ENCODE measurements at regions not wholly inside any gene's neighbourhood (a gene's known extent, or its start where the extent isn't known, plus 50 kb on each side); places are given as distances from the start of the nearest gene placed in this dataset.

GRCh38 chr21:28229814-28230213 is 762.9 kb downstream of the LTN1 start:
- H3K27me3 Mint-ChIP-seq (ENCODE audit: low read depth, poor library complexity), result peaks cover 4% of the 10 kb centered on the region
- TF ChIP-seq CTCF (IDR thresholded peaks at IDR 0.05), result no peak
- DNase-seq, result no peak
- no peak overlapping the region for H3K4me3 Mint-ChIP-seq
- H3K4me1 Mint-ChIP-seq, result no peaks in the 10 kb centered on the region
- H3K9me3 Mint-ChIP-seq, result no peaks in the 10 kb centered on the region
- no peak overlapping the region for H3K27ac Mint-ChIP-seq
- H3K36me3 Mint-ChIP-seq (ENCODE audit: low read depth), result no peaks in the 10 kb centered on the region

GRCh38 chr21:28228636-28228995 is 764.1 kb downstream of the LTN1 start:
- no peaks in the 10 kb centered on the region for H3K4me1 Mint-ChIP-seq
- H3K27me3 Mint-ChIP-seq (ENCODE audit: low read depth, poor library complexity), result peaks cover 4% of the 10 kb centered on the region
- H3K4me3 Mint-ChIP-seq, result no peak overlapping the region
- H3K9me3 Mint-ChIP-seq, result no peaks in the 10 kb centered on the region
- H3K27ac Mint-ChIP-seq, result no peak overlapping the region
- H3K36me3 Mint-ChIP-seq (ENCODE audit: low read depth), result no peaks in the 10 kb centered on the region
- no peak for DNase-seq
- TF ChIP-seq CTCF (IDR thresholded peaks at IDR 0.05), result no peak

GRCh38 chr21:28227881-28228635 is 764.6 kb downstream of the LTN1 start:
- Mint-ChIP-seq H3K9me3 (no peaks in the 10 kb centered on the region), H3K27ac (no peak overlapping the region), H3K4me1 (no peaks in the 10 kb centered on the region), H3K27me3 (ENCODE audit: low read depth, poor library complexity) (peaks cover 4% of the 10 kb centered on the region), H3K4me3 (no peak overlapping the region), H3K36me3 (ENCODE audit: low read depth) (no peaks in the 10 kb centered on the region)
- TF ChIP-seq CTCF (IDR thresholded peaks at IDR 0.05), result no peak
- DNase-seq, result no peak

- H3K36me3 Mint-ChIP-seq (ENCODE audit: low read depth), result no peaks in the 10 kb centered on the region
- no peaks in the 10 kb centered on the region for H3K9me3 Mint-ChIP-seq
- no peak overlapping the region for H3K4me3 Mint-ChIP-seq
- no peak for DNase-seq
- no peak for TF ChIP-seq CTCF (IDR thresholded peaks at IDR 0.05)
- H3K27ac Mint-ChIP-seq, result no peak overlapping the region
- H3K4me1 Mint-ChIP-seq, result no peaks in the 10 kb centered on the region
- H3K27me3 Mint-ChIP-seq (ENCODE audit: low read depth, poor library complexity), result peaks cover 4% of the 10 kb centered on the region
Measured at GRCh38 chr21:28226563-28226962, 766.1 kb downstream of the LTN1 start.

- H3K27ac Mint-ChIP-seq, result no peak overlapping the region
- no peaks in the 10 kb centered on the region for H3K4me1 Mint-ChIP-seq
- TF ChIP-seq CTCF (IDR thresholded peaks at IDR 0.05), result no peak
- no peaks in the 10 kb centered on the region for H3K36me3 Mint-ChIP-seq (ENCODE audit: low read depth)
- H3K4me3 Mint-ChIP-seq, result no peak overlapping the region
- H3K9me3 Mint-ChIP-seq, result no peaks in the 10 kb centered on the region
- peaks cover 4% of the 10 kb centered on the region for H3K27me3 Mint-ChIP-seq (ENCODE audit: low read depth, poor library complexity)
- no peak for DNase-seq
Measured at GRCh38 chr21:28224191-28224726, 768.4 kb downstream of the LTN1 start.

GRCh38 chr21:28221984-28222383 is 770.7 kb downstream of the LTN1 start:
- Mint-ChIP-seq H3K27me3 (ENCODE audit: low read depth, poor library complexity) (peaks cover under 1% of the 10 kb centered on the region), H3K27ac (no peak overlapping the region), H3K4me1 (no peaks in the 10 kb centered on the region), H3K9me3 (no peaks in the 10 kb centered on the region), H3K4me3 (no peak overlapping the region), H3K36me3 (ENCODE audit: low read depth) (no peaks in the 10 kb centered on the region)
- DNase-seq, result no peak
- TF ChIP-seq CTCF (IDR thresholded peaks at IDR 0.05), result no peak

Data from nephron progenitor cell (in vitro differentiated cells).